ENCODE measurements at regions not wholly inside any gene's neighbourhood (a gene's known extent, or its start where the extent isn't known, plus 50 kb on each side); places are given as distances from the start of the nearest gene placed in this dataset.

DNA sequence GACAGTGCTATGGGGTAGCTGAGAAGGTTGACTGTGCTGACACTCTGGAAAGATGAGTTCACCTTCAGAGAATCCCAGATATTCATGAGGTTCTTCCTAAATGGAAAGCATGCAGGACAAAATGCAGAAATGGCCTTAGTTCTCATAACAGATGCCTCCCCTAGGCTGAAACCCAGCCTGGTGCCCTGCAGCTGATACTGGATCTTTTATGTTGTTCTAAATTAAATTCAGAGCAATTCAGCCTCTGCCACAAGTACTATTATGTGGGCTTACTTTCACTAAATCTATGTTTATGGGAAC, 172.0 kb upstream of the SERPINE2 start:
- TF ChIP-seq, protein P1, sequence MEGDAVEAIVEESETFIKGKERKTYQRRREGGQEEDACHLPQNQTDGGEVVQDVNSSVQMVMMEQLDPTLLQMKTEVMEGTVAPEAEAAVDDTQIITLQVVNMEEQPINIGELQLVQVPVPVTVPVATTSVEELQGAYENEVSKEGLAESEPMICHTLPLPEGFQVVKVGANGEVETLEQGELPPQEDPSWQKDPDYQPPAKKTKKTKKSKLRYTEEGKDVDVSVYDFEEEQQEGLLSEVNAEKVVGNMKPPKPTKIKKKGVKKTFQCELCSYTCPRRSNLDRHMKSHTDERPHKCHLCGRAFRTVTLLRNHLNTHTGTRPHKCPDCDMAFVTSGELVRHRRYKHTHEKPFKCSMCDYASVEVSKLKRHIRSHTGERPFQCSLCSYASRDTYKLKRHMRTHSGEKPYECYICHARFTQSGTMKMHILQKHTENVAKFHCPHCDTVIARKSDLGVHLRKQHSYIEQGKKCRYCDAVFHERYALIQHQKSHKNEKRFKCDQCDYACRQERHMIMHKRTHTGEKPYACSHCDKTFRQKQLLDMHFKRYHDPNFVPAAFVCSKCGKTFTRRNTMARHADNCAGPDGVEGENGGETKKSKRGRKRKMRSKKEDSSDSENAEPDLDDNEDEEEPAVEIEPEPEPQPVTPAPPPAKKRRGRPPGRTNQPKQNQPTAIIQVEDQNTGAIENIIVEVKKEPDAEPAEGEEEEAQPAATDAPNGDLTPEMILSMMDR (IDR thresholded peaks at IDR 0.05; ENCODE audit: control extremely low read depth, extremely low read depth, low read depth, missing control alignments): no peak
- CTCF ChIA-PET: no interaction called here

DNA sequence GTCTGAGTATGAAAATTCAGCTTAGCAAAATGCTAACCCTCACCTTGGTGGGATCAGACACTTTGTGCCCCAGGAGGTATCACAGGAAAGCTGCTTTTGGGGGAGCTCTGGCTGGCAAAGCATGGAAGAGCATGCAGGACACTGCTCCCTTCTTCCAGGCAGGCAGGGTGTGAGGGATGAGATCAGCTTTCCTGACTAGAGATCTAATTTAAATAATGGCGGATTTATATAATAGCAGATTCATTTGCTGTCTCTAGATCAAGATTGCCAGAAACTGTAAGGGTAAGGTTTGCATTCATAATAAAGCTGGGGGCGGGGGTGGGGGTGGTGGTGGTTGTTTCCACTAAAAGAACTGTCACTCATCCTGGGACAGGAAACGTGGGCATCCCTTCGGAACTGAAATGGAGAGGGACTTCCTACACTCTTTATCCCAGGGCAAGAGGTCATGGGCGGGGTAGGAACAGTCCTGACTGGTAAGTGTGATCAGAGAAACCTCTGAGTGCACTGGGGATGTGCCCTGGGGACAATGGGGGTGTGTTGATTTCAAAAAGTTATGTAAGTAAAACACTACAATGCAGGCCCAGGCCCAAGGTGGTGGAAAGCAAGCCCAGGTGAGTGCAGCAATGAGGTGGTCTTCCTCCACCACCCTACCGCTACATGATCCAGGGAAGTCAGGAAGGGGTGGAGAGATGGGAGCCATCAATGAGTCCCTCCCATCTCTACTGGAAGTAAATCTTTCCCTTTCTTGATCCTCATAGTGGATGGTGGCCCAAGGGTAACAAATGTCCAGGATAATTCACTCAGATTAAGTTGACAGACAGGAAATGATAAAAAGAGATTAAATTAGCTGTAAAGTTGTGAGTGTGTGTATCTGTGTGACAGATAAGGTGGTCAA, 171.4 kb upstream of the SERPINE2 start:
- ChIA-PET POLR2A (no interaction called here), CTCF (interaction anchor here (1.5 kb wide), 1 partner anchor 28 kb away, joined by 3 read pairs; no protein-coding TSS in a partner anchor)
- no peak for DNase-seq (ENCODE audit: extremely low spot score)
- TF ChIP-seq, protein P1 (IDR thresholded peaks at IDR 0.05; ENCODE audit: control extremely low read depth, extremely low read depth, low read depth, missing control alignments): no peak

More for the DNA sequence above, 172.0 kb upstream of the SERPINE2 start:
- no peak for DNase-seq (ENCODE audit: extremely low spot score)
- POLR2A ChIA-PET: no interaction called here

DNA sequence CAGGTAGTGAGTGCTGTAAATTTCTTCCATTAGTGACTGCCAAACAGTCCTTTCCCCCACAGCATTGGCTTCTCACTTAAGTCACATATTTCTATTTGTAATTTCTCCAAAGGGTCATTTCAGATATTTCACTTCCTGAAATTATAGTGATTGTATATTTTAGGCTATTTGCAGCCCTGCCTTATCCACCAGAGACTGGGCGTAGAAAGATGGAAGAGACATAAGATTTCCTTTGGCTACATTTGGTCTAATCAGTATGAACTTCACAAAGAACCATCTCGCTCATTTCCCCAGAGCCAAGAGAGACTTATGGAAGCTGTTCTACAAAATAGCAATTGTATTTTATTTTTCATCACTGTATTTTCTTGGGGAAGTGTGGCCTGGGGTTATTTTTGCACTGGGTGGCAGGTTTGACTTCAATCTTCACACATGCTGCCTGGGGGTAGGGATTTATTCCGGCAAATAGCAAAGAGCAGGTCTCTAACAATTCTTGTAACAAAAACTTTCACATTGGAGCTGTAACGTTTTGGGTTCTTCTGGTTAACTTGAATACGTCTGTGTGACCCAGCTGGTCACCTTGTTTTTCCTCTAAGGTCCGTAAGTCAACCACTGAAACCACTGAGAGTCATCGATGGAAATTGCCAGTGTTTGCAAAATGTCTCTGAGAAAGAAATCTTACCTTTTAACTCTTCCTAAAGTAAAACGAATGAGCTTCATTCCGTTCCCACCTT, 170.6 kb upstream of the SERPINE2 start:
- TF ChIP-seq, protein P1 (IDR thresholded peaks at IDR 0.05; ENCODE audit: control extremely low read depth, extremely low read depth, low read depth, missing control alignments): no peak
- ChIA-PET CTCF (interaction anchor here (1.5 kb wide), 1 partner anchor 29 kb away, joined by 3 read pairs; no protein-coding TSS in a partner anchor), POLR2A (no interaction called here)
- DNase-seq (ENCODE audit: extremely low spot score): no peak

DNA sequence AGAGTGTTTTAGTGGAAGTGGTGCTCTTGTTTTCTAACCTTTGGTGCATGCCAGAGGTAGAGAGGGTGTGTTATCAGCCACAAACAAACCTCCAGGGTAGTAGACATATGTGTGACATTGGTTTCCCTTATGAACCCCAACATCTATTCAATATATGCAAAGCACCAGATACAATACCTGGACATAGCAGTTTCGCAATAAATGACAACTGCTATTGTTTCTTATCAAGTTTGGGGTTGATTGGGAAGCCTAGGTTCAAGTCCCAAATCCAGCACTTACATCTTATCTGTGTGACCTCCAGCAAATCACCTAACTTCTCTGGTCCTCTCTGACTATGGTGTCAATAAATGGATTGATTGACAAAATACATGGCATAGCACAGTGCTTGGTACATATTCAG, 169.4 kb upstream of the SERPINE2 start:
- DNase-seq (ENCODE audit: extremely low spot score): no peak
- ChIA-PET POLR2A (no interaction called here), CTCF (interaction anchor here (1.2 to 1.5 kb wide), 2 partner anchors 10 to 14 kb away, joined by 3 to 5 read pairs; no protein-coding TSS in a partner anchor)
- TF ChIP-seq, protein P1 (IDR thresholded peaks at IDR 0.05; ENCODE audit: control extremely low read depth, extremely low read depth, low read depth, missing control alignments): no peak

DNA sequence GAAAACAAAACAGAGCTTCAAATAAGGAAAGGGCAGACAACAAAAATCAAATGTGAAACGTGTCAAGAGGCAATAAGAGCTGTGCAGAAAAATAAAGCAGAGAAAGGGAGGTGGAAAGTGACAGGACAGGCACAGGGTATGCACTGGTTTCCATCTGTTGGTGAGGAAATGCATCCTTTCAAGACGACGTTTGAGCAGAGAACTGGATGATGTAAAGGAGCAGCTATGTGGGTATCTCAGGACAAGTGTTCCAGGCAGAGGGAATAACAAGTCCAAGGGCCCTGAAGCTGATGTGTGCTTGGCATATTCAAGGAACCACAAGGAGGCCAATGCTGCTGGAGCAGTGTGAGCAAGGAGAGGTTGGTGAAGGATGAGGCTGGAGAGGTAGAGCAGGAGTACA, 168.9 kb upstream of the SERPINE2 start:
- POLR2A ChIA-PET: no interaction called here
- CTCF ChIA-PET: interaction anchor here (1.2 to 1.8 kb wide), 3 partner anchors 10 to 15 kb away, joined by 3 to 5 read pairs (median 4); no protein-coding TSS in a partner anchor
- TF ChIP-seq, protein P1 (IDR thresholded peaks at IDR 0.05; ENCODE audit: control extremely low read depth, extremely low read depth, low read depth, missing control alignments): no peak
- no peak for DNase-seq (ENCODE audit: extremely low spot score)

DNA sequence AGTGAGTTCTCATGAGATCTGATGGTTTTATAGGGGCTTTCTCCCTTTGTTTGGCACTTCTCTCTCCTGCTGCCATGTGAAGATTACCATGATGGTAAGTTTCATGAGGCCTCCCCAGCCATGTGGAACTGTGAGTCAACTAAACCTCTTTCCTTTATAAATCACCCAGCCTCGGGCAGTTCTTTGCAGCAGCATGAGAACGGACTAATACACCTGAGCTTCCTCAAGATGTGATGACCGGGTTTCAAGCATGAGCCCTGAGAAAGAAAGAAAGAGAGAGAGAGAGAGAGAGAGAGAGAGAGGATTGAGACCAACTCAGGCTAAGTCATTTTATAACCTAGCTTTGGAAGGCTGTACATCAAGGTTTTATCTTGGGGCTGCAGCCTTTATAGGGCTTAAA, 167.7 kb upstream of the SERPINE2 start:
- TF ChIP-seq, protein P1 (IDR thresholded peaks at IDR 0.05; ENCODE audit: control extremely low read depth, extremely low read depth, low read depth, missing control alignments): no peak
- ChIA-PET POLR2A (no interaction called here), CTCF (interaction anchor here (1.5 to 1.8 kb wide), 2 partner anchors 9 to 78 kb away, joined by 3 to 4 read pairs; no protein-coding TSS in a partner anchor)
- no peak for DNase-seq (ENCODE audit: extremely low spot score)
